Kidney epithelial cell (primary cell): ENCODE measurements at regions not wholly inside any gene's neighbourhood (a gene's known extent, or its start where the extent isn't known, plus 50 kb on each side); places are given as distances from the start of the nearest gene placed in this dataset.
A peak's percentile ranks its signal among the peaks of the same experiment; 100 is the strongest.
"Not testable (repeated sequence)": the region's sequence is repeated elsewhere in the genome, so short reads cannot be mapped to it uniquely, and the experiment has no call there.

Experiments used
- DNase-seq: peaks from one replicate; pipeline ENCODE4 v3.0.0-alpha.2; 2010; ENCODE audit warnings: low read depth
- H3K27me3 ChIP-seq: 2 replicates; pipeline ENCODE4 v1.6.0; 2011; ENCODE audit warnings: low read length; ENCODE audit not compliant: control insufficient read depth, insufficient read depth
- H3K36me3 ChIP-seq: 2 replicates; pipeline ENCODE4 v1.5.1; 2011; ENCODE audit warnings: low read length; ENCODE audit not compliant: control insufficient read depth, insufficient read depth
- H3K4me3 ChIP-seq: 2 replicates; pipeline ENCODE4 v1.5.1; 2011; ENCODE audit warnings: low read depth, mild to moderate bottlenecking, control low read depth, low read length
- CTCF ChIP-seq: IDR thresholded peaks from 2 replicates; pipeline ENCODE4 v1.5.1; 2011; ENCODE audit warnings: mild to moderate bottlenecking, moderate library complexity, low read length, control low read depth, inconsistent platforms; ENCODE audit not compliant: insufficient read depth, poor library complexity, severe bottlenecking

- H3K27me3 ChIP-seq: no peaks in the 10 kb centered on the region
- peak; percentile 72 for TF ChIP-seq CTCF
- H3K36me3 ChIP-seq: no peaks in the 10 kb centered on the region
- H3K4me3 ChIP-seq: no peak overlapping the region
- DNase-seq: peak; percentile 7
Measured at GRCh38 chrX:35380808-35381700, 417.1 kb upstream of the MAGEB16 start.

GRCh38 chrX:35381709-35382108 lies 416.4 kb upstream of the MAGEB16 start:
- DNase-seq, H3K36me3 ChIP-seq, H3K27me3 ChIP-seq, H3K4me3 ChIP-seq: not testable (repeated sequence)

- no peak for DNase-seq
- Histone ChIP-seq H3K36me3 (no peaks in the 10 kb centered on the region), H3K4me3 (no peak overlapping the region), H3K27me3 (no peaks in the 10 kb centered on the region)
- TF ChIP-seq CTCF: no peak
Measured at GRCh38 chrX:35382966-35383365, 415.2 kb upstream of the MAGEB16 start.

GRCh38 chrX:35392232-35392631 lies 405.9 kb upstream of the MAGEB16 start:
- DNase-seq: no peak
- no peaks in the 10 kb centered on the region for H3K36me3 ChIP-seq
- no peak for TF ChIP-seq CTCF

GRCh38 chrX:35406386-35406785 lies 391.8 kb upstream of the MAGEB16 start:
- TF ChIP-seq CTCF: no peak
- Histone ChIP-seq H3K27me3 (no peaks in the 10 kb centered on the region), H3K36me3 (no peaks in the 10 kb centered on the region), H3K4me3 (no peak overlapping the region)
- no peak for DNase-seq

More at GRCh38 chrX:35392232-35392631, 405.9 kb upstream of the MAGEB16 start:
- Histone ChIP-seq H3K27me3 (no peaks in the 10 kb centered on the region), H3K4me3 (no peak overlapping the region)

GRCh38 chrX:35416782-35417181 lies 381.4 kb upstream of the MAGEB16 start:
- H3K36me3 ChIP-seq: no peaks in the 10 kb centered on the region
- H3K27me3 ChIP-seq: no peaks in the 10 kb centered on the region
- no peak for TF ChIP-seq CTCF
- DNase-seq: no peak
- no peak overlapping the region for H3K4me3 ChIP-seq
